ENCODE measurements at regions not wholly inside any gene's neighbourhood (a gene's known extent, or its start where the extent isn't known, plus 50 kb on each side); places are given as distances from the start of the nearest gene placed in this dataset.
"Not testable (repeated sequence)": the region's sequence is repeated elsewhere in the genome, so short reads cannot be mapped to it uniquely, and the experiment has no call there.

DNA sequence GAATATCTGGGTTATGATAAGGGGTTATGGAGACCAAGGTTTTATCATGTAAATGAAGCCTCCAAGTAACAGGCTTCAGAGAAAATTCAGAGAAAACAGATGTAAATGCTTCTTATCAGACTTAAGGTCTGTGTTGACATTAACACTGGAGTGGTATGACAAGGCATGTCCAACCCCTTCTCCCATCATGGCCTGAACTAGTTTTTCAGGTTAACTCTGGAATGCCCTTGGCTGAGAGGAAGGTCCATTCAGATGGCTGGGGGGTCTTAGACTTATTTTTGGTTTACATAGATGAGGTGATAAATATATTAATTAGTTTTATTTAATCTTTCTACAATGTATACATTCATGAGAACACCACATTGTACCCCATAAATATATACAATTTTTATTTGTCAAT lies 399.6 kb downstream of the TBX15 start:
- Histone ChIP-seq H3K9me3 (ENCODE audit: control insufficient read depth, insufficient read depth, low read length) (no peaks in the 10 kb centered on the region; the same call in 1 of the 2 replicates), H3K4me3 (ENCODE audit: low read length) (no peak overlapping the region), H3K4me1 (ENCODE audit: control insufficient read depth, insufficient read depth, low read length) (no peaks in the 10 kb centered on the region), H3K27me3 (ENCODE audit: control insufficient read depth, insufficient read depth, low read length) (no peaks in the 10 kb centered on the region), H3K27ac (ENCODE audit: low read length) (no peak overlapping the region), H3K36me3 (ENCODE audit: control insufficient read depth, insufficient read depth, low read length) (no peaks in the 10 kb centered on the region)
- no peak for DNase-seq (ENCODE audit: low read depth, low spot score)

DNA sequence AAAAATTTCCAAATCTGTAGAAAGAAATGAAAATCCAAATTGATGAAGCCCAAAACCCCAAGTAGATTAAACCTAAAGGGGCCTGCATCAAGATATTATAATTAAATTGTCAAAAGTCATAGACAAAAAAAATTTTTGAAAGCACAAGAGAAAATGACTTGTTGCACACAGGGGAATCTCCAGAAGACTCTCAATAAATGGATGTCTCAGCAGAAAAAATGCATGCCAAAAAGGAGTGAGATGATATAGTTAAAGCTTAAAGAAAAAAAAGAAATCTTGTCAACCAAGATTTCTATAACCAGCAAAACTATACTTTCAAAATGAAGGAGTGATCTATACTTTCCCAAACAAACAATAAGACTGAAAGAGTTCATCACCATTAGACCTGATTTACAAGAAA lies 393.2 kb upstream of the SPAG17 start:
- Histone ChIP-seq H3K27ac (ENCODE audit: low read length) (no peak overlapping the region), H3K4me3 (ENCODE audit: low read length) (no peak overlapping the region), H3K36me3 (ENCODE audit: control insufficient read depth, insufficient read depth, low read length) (no peaks in the 10 kb centered on the region)

GRCh38 chr1:118575060-118575459 lies 390.0 kb upstream of the SPAG17 start:
- Histone ChIP-seq H3K27ac (ENCODE audit: low read length) (no peak overlapping the region), H3K9me3 (ENCODE audit: control insufficient read depth, insufficient read depth, low read length) (no peaks in the 10 kb centered on the region), H3K4me1 (ENCODE audit: control insufficient read depth, insufficient read depth, low read length) (no peaks in the 10 kb centered on the region), H3K36me3 (ENCODE audit: control insufficient read depth, insufficient read depth, low read length) (no peaks in the 10 kb centered on the region), H3K27me3 (ENCODE audit: control insufficient read depth, insufficient read depth, low read length) (no peaks in the 10 kb centered on the region), H3K4me3 (ENCODE audit: low read length) (no peak overlapping the region)
- no peak for DNase-seq (ENCODE audit: low read depth, low spot score)
- no CpG with 5 or more reads among the region's 2 CpGs for WGBS (ENCODE audit: insufficient coverage, insufficient read length)

More for the DNA sequence above, 393.2 kb upstream of the SPAG17 start:
- no peaks in the 10 kb centered on the region for H3K9me3 ChIP-seq (ENCODE audit: control insufficient read depth, insufficient read depth, low read length)
- no peak for DNase-seq (ENCODE audit: low read depth, low spot score)
- H3K4me1 ChIP-seq (ENCODE audit: control insufficient read depth, insufficient read depth, low read length), result no peaks in the 10 kb centered on the region
- no peaks in the 10 kb centered on the region for H3K27me3 ChIP-seq (ENCODE audit: control insufficient read depth, insufficient read depth, low read length)

DNA sequence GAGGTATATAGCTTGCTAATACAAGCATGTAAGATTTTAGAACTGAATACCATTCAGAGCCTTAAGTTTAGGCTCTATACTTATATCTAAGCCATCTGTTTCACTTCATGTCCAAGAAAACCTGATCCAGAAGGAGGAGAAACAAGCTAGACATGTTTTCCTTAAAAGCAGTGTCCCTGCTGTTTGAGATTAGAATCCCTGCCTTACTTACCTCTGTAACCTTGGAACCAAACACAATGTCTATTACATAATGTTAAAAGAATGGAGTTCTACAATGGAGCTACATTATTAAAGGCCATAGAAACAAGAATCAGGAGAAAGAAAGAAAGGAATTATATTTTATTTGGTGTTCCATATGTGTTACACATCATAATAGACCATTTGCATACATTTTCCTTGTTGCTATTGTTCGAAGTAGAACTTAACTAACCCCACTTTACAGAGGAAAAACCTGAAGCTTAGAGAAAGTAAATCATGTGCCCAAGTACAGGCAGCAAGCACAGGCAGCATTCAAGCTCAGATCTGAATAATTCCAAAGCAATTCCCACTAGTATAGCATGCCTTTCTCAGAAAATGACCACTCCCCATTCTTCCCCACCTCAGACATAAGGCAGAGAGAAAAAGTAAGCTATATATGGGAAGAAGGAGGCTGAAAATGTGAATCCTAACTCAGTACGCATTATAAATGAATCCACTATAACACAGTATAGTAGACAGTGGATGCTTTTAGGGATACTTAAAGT lies 380.1 kb upstream of the SPAG17 start:
- Histone ChIP-seq H3K4me1 (ENCODE audit: control insufficient read depth, insufficient read depth, low read length) (no peaks in the 10 kb centered on the region), H3K27ac (ENCODE audit: low read length) (no peak overlapping the region), H3K36me3 (ENCODE audit: control insufficient read depth, insufficient read depth, low read length) (no peaks in the 10 kb centered on the region), H3K4me3 (ENCODE audit: low read length) (no peak overlapping the region), H3K9me3 (ENCODE audit: control insufficient read depth, insufficient read depth, low read length) (no peaks in the 10 kb centered on the region), H3K27me3 (ENCODE audit: control insufficient read depth, insufficient read depth, low read length) (no peaks in the 10 kb centered on the region)
- DNase-seq (ENCODE audit: low read depth, low spot score), result no peak
- no CpG with 5 or more reads among the region's 2 CpGs for WGBS (ENCODE audit: insufficient coverage, insufficient read length)

- Histone ChIP-seq H3K36me3 (ENCODE audit: control insufficient read depth, insufficient read depth, low read length) (no peaks in the 10 kb centered on the region), H3K4me1 (ENCODE audit: control insufficient read depth, insufficient read depth, low read length) (no peaks in the 10 kb centered on the region), H3K9me3 (ENCODE audit: control insufficient read depth, insufficient read depth, low read length) (no peaks in the 10 kb centered on the region), H3K27ac (ENCODE audit: low read length) (no peak overlapping the region), H3K27me3 (ENCODE audit: control insufficient read depth, insufficient read depth, low read length) (no peaks in the 10 kb centered on the region), H3K4me3 (ENCODE audit: low read length) (no peak overlapping the region)
- no peak for DNase-seq (ENCODE audit: low read depth, low spot score)
- no CpG with 5 or more reads among the region's 6 CpGs for WGBS (ENCODE audit: insufficient coverage, insufficient read length)
These were observed 379.2 kb upstream of the SPAG17 start for GRCh38 chr1:118563981-118564951.

GRCh38 chr1:118558933-118559332 lies 373.9 kb upstream of the SPAG17 start:
- no peak for DNase-seq (ENCODE audit: low read depth, low spot score)
- no peaks in the 10 kb centered on the region for H3K36me3 ChIP-seq (ENCODE audit: control insufficient read depth, insufficient read depth, low read length)
- no CpG with 5 or more reads among the region's 3 CpGs for WGBS (ENCODE audit: insufficient coverage, insufficient read length)
- no peaks in the 10 kb centered on the region for H3K9me3 ChIP-seq (ENCODE audit: control insufficient read depth, insufficient read depth, low read length)
- no peaks in the 10 kb centered on the region for H3K4me1 ChIP-seq (ENCODE audit: control insufficient read depth, insufficient read depth, low read length)
- H3K4me3 ChIP-seq (ENCODE audit: low read length), result no peak overlapping the region
- H3K27ac ChIP-seq (ENCODE audit: low read length), result no peak overlapping the region
- H3K27me3 ChIP-seq (ENCODE audit: control insufficient read depth, insufficient read depth, low read length), result no peaks in the 10 kb centered on the region

GRCh38 chr1:118556936-118557335 lies 371.9 kb upstream of the SPAG17 start:
- DNase-seq (ENCODE audit: low read depth, low spot score), result no peak
- no CpG with 5 or more reads among the region's 2 CpGs for WGBS (ENCODE audit: insufficient coverage, insufficient read length)

GRCh38 chr1:118555638-118556037 lies 370.6 kb upstream of the SPAG17 start:
- no CpG with 5 or more reads among the region's 3 CpGs for WGBS (ENCODE audit: insufficient coverage, insufficient read length)
- Histone ChIP-seq H3K4me3 (ENCODE audit: low read length) (no peak overlapping the region), H3K36me3 (ENCODE audit: control insufficient read depth, insufficient read depth, low read length) (no peaks in the 10 kb centered on the region), H3K4me1 (ENCODE audit: control insufficient read depth, insufficient read depth, low read length) (no peaks in the 10 kb centered on the region), H3K9me3 (ENCODE audit: control insufficient read depth, insufficient read depth, low read length) (no peaks in the 10 kb centered on the region), H3K27me3 (ENCODE audit: control insufficient read depth, insufficient read depth, low read length) (no peaks in the 10 kb centered on the region), H3K27ac (ENCODE audit: low read length) (no peak overlapping the region)
- DNase-seq (ENCODE audit: low read depth, low spot score), result no peak

More at GRCh38 chr1:118556936-118557335, 371.9 kb upstream of the SPAG17 start:
- Histone ChIP-seq H3K4me3 (ENCODE audit: low read length) (no peak overlapping the region), H3K27ac (ENCODE audit: low read length) (no peak overlapping the region), H3K36me3 (ENCODE audit: control insufficient read depth, insufficient read depth, low read length) (no peaks in the 10 kb centered on the region), H3K4me1 (ENCODE audit: control insufficient read depth, insufficient read depth, low read length) (no peaks in the 10 kb centered on the region), H3K9me3 (ENCODE audit: control insufficient read depth, insufficient read depth, low read length) (no peaks in the 10 kb centered on the region), H3K27me3 (ENCODE audit: control insufficient read depth, insufficient read depth, low read length) (no peaks in the 10 kb centered on the region)

DNA sequence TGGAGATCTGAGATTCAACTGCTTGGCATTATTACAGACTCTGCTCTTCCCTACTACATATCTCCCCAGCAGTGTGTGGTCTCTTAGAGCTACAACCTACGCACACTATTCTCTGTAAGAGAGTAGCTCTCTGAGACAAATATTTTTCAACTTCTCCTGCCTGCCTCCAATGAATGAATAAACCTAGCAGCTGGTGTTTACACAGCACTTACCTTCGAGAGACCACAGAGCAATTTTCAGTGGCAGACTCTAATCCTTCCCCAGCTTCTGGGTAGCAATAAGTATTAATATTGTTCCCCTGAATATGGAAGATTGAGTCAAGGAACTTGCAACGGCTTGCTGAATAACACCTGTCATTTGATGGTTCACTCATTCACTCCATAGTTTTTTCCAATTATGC lies 350.9 kb upstream of the SPAG17 start:
- no CpG with 5 or more reads among the region's 3 CpGs for WGBS (ENCODE audit: insufficient coverage, insufficient read length)
- no peak for DNase-seq (ENCODE audit: low read depth, low spot score)
- H3K4me1 ChIP-seq (ENCODE audit: control insufficient read depth, insufficient read depth, low read length), result no peaks in the 10 kb centered on the region
- no peak overlapping the region for H3K4me3 ChIP-seq (ENCODE audit: low read length)
- no peak overlapping the region for H3K27ac ChIP-seq (ENCODE audit: low read length)
- no peaks in the 10 kb centered on the region for H3K36me3 ChIP-seq (ENCODE audit: control insufficient read depth, insufficient read depth, low read length)
- no peaks in the 10 kb centered on the region for H3K27me3 ChIP-seq (ENCODE audit: control insufficient read depth, insufficient read depth, low read length)
- no peaks in the 10 kb centered on the region for H3K9me3 ChIP-seq (ENCODE audit: control insufficient read depth, insufficient read depth, low read length)

GRCh38 chr1:118511922-118512321 lies 326.9 kb upstream of the SPAG17 start:
- H3K4me1 ChIP-seq (ENCODE audit: control insufficient read depth, insufficient read depth, low read length); H3K4me3 ChIP-seq (ENCODE audit: low read length); H3K9me3 ChIP-seq (ENCODE audit: control insufficient read depth, insufficient read depth, low read length); H3K27ac ChIP-seq (ENCODE audit: low read length); DNase-seq (ENCODE audit: low read depth, low spot score); H3K27me3 ChIP-seq (ENCODE audit: control insufficient read depth, insufficient read depth, low read length); H3K36me3 ChIP-seq (ENCODE audit: control insufficient read depth, insufficient read depth, low read length): not testable (repeated sequence)
- no CpG with 5 or more reads among the region's 1 CpG for WGBS (ENCODE audit: insufficient coverage, insufficient read length)
